ENCODE measurements at regions not wholly inside any gene's neighbourhood (a gene's known extent, or its start where the extent isn't known, plus 50 kb on each side); places are given as distances from the start of the nearest gene placed in this dataset.

GRCh38 chr13:79992111-79992510 lies 348.8 kb downstream of the SPRY2 start:
- no peaks in the 10 kb centered on the region for H3K27me3 ChIP-seq
- H3K4me1 ChIP-seq, result no peaks in the 10 kb centered on the region
- TF ChIP-seq CTCF (IDR thresholded peaks at IDR 0.05) (no peak), POLR2A (IDR thresholded peaks at IDR 0.05) (no peak)
- WGBS, 2 donors, result 83 to 90% methylated on average over 1 of the region's 1 CpG
- no peak for DNase-seq
- H3K4me3 ChIP-seq, result no peak overlapping the region
- no peaks in the 10 kb centered on the region for H3K36me3 ChIP-seq (replicated peaks in 1 of 2; ENCODE audit: insufficient read depth in 1 of 2, low read depth in 2 of 2)
- H3K27ac ChIP-seq, result no peak overlapping the region
- H3K9me3 ChIP-seq, result no peaks in the 10 kb centered on the region
- no peak for ATAC-seq
- intact Hi-C loops (cut with DNase I), result no loop called here

GRCh38 chr13:79990048-79990447 lies 350.9 kb downstream of the SPRY2 start:
- no peaks in the 10 kb centered on the region for H3K27me3 ChIP-seq
- no peak overlapping the region for H3K4me3 ChIP-seq
- H3K36me3 ChIP-seq (replicated peaks in 1 of 2; ENCODE audit: insufficient read depth in 1 of 2, low read depth in 2 of 2), result no peaks in the 10 kb centered on the region
- H3K9me3 ChIP-seq, result no peaks in the 10 kb centered on the region
- WGBS, 2 donors, result 60 to 68% methylated on average over 2 of the region's 2 CpGs
- no peak for TF ChIP-seq POLR2A (IDR thresholded peaks at IDR 0.05)
- no peak for TF ChIP-seq CTCF (IDR thresholded peaks at IDR 0.05)
- no peak for ATAC-seq
- no peak overlapping the region for H3K27ac ChIP-seq
- intact Hi-C loops (cut with DNase I), result no loop called here
- no peak for DNase-seq
- H3K4me1 ChIP-seq, result no peaks in the 10 kb centered on the region

GRCh38 chr13:79989217-79989661 lies 351.7 kb downstream of the SPRY2 start:
- H3K27ac ChIP-seq, result no peak overlapping the region
- no peaks in the 10 kb centered on the region for H3K36me3 ChIP-seq (replicated peaks in 1 of 2; ENCODE audit: insufficient read depth in 1 of 2, low read depth in 2 of 2)
- WGBS, 2 donors, result 91 to 97% methylated on average over 3 of the region's 3 CpGs
- ATAC-seq (no peak), DNase-seq (no peak)
- no peaks in the 10 kb centered on the region for H3K27me3 ChIP-seq
- TF ChIP-seq CTCF (IDR thresholded peaks at IDR 0.05) (no peak), POLR2A (IDR thresholded peaks at IDR 0.05) (no peak)
- no peaks in the 10 kb centered on the region for H3K9me3 ChIP-seq
- H3K4me3 ChIP-seq, result no peak overlapping the region
- intact Hi-C loops (cut with DNase I), result no loop called here
- no peaks in the 10 kb centered on the region for H3K4me1 ChIP-seq

- Histone ChIP-seq H3K9me3 (no peaks in the 10 kb centered on the region), H3K36me3 (replicated peaks in 1 of 2; ENCODE audit: insufficient read depth in 1 of 2, low read depth in 2 of 2) (no peaks in the 10 kb centered on the region), H3K4me1 (no peaks in the 10 kb centered on the region), H3K4me3 (no peak overlapping the region), H3K27me3 (no peaks in the 10 kb centered on the region), H3K27ac (no peak overlapping the region)
- intact Hi-C loops (cut with DNase I), result no loop called here
- WGBS, 2 donors, result 36 to 47% methylated on average over 3 of the region's 3 CpGs
- TF ChIP-seq CTCF (IDR thresholded peaks at IDR 0.05), result no peak
- no peak for TF ChIP-seq POLR2A (IDR thresholded peaks at IDR 0.05)
- DNase-seq, result no peak
- no peak for ATAC-seq
Measured at GRCh38 chr13:79988573-79988972, 352.4 kb downstream of the SPRY2 start.

- intact Hi-C loops (cut with DNase I), result no loop called here
- DNase-seq (no peak), ATAC-seq (no peak)
- TF ChIP-seq POLR2A (IDR thresholded peaks at IDR 0.05) (no peak), CTCF (IDR thresholded peaks at IDR 0.05) (no peak)
- Histone ChIP-seq H3K27ac (no peak overlapping the region), H3K9me3 (no peaks in the 10 kb centered on the region), H3K4me1 (no peaks in the 10 kb centered on the region), H3K4me3 (no peak overlapping the region), H3K36me3 (replicated peaks in 1 of 2; ENCODE audit: insufficient read depth in 1 of 2, low read depth in 2 of 2) (no peaks in the 10 kb centered on the region), H3K27me3 (no peaks in the 10 kb centered on the region)
Measured at GRCh38 chr13:79987761-79988160, 353.2 kb downstream of the SPRY2 start.
